ENCODE measurements at regions not wholly inside any gene's neighbourhood (a gene's known extent, or its start where the extent isn't known, plus 50 kb on each side); places are given as distances from the start of the nearest gene placed in this dataset.
"Not testable (repeated sequence)": the region's sequence is repeated elsewhere in the genome, so short reads cannot be mapped to it uniquely, and the experiment has no call there.

GRCh38 chr7:119890631-119891030, 382.3 kb upstream of the KCND2 start:
- no peak for DNase-seq

- no peak for DNase-seq
Observed at GRCh38 chr7:119895320-119895719, 377.7 kb upstream of the KCND2 start.

GRCh38 chr7:119896386-119896785, 376.6 kb upstream of the KCND2 start:
- no peak for DNase-seq

GRCh38 chr7:119900996-119901672, 371.8 kb upstream of the KCND2 start:
- DNase-seq = peak in 8 of 14 donors; percentile 2 to 55 (median 31)

GRCh38 chr7:119903085-119903484, 369.9 kb upstream of the KCND2 start:
- DNase-seq = no peak

GRCh38 chr7:119905495-119905894, 367.5 kb upstream of the KCND2 start:
- DNase-seq = no peak

- no peak for DNase-seq
Observed at GRCh38 chr7:119908948-119909347, 364.0 kb upstream of the KCND2 start.

- not testable (repeated sequence) for DNase-seq
Observed at GRCh38 chr7:119914119-119914518, 358.9 kb upstream of the KCND2 start.

- no peak for DNase-seq
Observed at GRCh38 chr7:119916501-119916900, 356.5 kb upstream of the KCND2 start.

GRCh38 chr7:119918185-119918584, 354.8 kb upstream of the KCND2 start:
- DNase-seq = no peak

GRCh38 chr7:119919986-119920385, 353.0 kb upstream of the KCND2 start:
- DNase-seq = no peak

GRCh38 chr7:119925581-119926289, 347.2 kb upstream of the KCND2 start:
- peak in 1 of 14 donors; percentile 48 for DNase-seq

- no peak for DNase-seq
Observed at GRCh38 chr7:119929891-119930290, 343.1 kb upstream of the KCND2 start.

GRCh38 chr7:119931230-119931824, 341.6 kb upstream of the KCND2 start:
- no peak for DNase-seq

GRCh38 chr7:119935418-119936025, 337.5 kb upstream of the KCND2 start:
- peak in 1 of 14 donors; percentile 30 for DNase-seq

GRCh38 chr7:119936836-119937235, 336.1 kb upstream of the KCND2 start:
- no peak for DNase-seq

- no peak for DNase-seq
Observed at GRCh38 chr7:119937745-119938144, 335.2 kb upstream of the KCND2 start.

GRCh38 chr7:119943942-119944600, 328.9 kb upstream of the KCND2 start:
- no peak for DNase-seq

GRCh38 chr7:119944601-119944972, 328.4 kb upstream of the KCND2 start:
- no peak for DNase-seq

GRCh38 chr7:119945822-119946221, 327.2 kb upstream of the KCND2 start:
- no peak for DNase-seq

GRCh38 chr7:119949053-119949452, 323.9 kb upstream of the KCND2 start:
- DNase-seq = no peak

- DNase-seq = not testable (repeated sequence)
Observed at GRCh38 chr7:119950390-119951041, 322.5 kb upstream of the KCND2 start.

Measured in C1 segment of cervical spinal cord (tissue), 14 donors.